ENCODE measurements at regions not wholly inside any gene's neighbourhood (a gene's known extent, or its start where the extent isn't known, plus 50 kb on each side); places are given as distances from the start of the nearest gene placed in this dataset.

GRCh38 chr2:6764968-6765723, 100.6 kb downstream of the CMPK2 start:
- no peak for DNase-seq

- DNase-seq: no peak
Measured at GRCh38 chr2:6769346-6769745, 96.4 kb downstream of the CMPK2 start.

GRCh38 chr2:6770006-6770405, 95.7 kb downstream of the CMPK2 start:
- no peak for DNase-seq

- peak in 1 of 2 experiments; percentile 37 for DNase-seq
Measured at GRCh38 chr2:6771634-6772611, 93.8 kb downstream of the CMPK2 start.

- peak in 1 of 2 experiments; percentile 59 for DNase-seq
Measured at GRCh38 chr2:6773007-6773693, 92.6 kb downstream of the CMPK2 start.

- DNase-seq: no peak
Measured at GRCh38 chr2:6773694-6774044, 92.0 kb downstream of the CMPK2 start.

GRCh38 chr2:6776125-6776524, 89.6 kb downstream of the CMPK2 start:
- DNase-seq: no peak

GRCh38 chr2:6777626-6778025, 88.1 kb downstream of the CMPK2 start:
- DNase-seq: no peak

GRCh38 chr2:6780765-6781274, 84.9 kb downstream of the CMPK2 start:
- no peak for DNase-seq

- no peak for DNase-seq
Measured at GRCh38 chr2:6782517-6783237, 83.0 kb downstream of the CMPK2 start.

GRCh38 chr2:6783238-6783614, 82.5 kb downstream of the CMPK2 start:
- DNase-seq: no peak

GRCh38 chr2:6784291-6784690, 81.4 kb downstream of the CMPK2 start:
- DNase-seq: no peak

GRCh38 chr2:6785493-6785892, 80.2 kb downstream of the CMPK2 start:
- DNase-seq: no peak

GRCh38 chr2:6787376-6787775, 78.3 kb downstream of the CMPK2 start:
- DNase-seq: no peak

- no peak for DNase-seq
Measured at GRCh38 chr2:6788614-6789013, 77.1 kb downstream of the CMPK2 start.

- no peak for DNase-seq
Measured at GRCh38 chr2:6789559-6790138, 76.1 kb downstream of the CMPK2 start.

- DNase-seq: no peak
Measured at GRCh38 chr2:6791682-6792081, 74.0 kb downstream of the CMPK2 start.

- DNase-seq: no peak
Measured at GRCh38 chr2:6792883-6793282, 72.8 kb downstream of the CMPK2 start.

- no peak for DNase-seq
Measured at GRCh38 chr2:6793371-6793770, 72.3 kb downstream of the CMPK2 start.

- DNase-seq: no peak
Measured at GRCh38 chr2:6793913-6794312, 71.8 kb downstream of the CMPK2 start.

GRCh38 chr2:6794448-6794847, 71.3 kb downstream of the CMPK2 start:
- DNase-seq: no peak

All from NCI-H526 (cell line).